NCI-H1436 treated with DMSO at 0.1 percent for 48 hours (cell line): ENCODE measurements at regions not wholly inside any gene's neighbourhood (a gene's known extent, or its start where the extent isn't known, plus 50 kb on each side); places are given as distances from the start of the nearest gene placed in this dataset.

ENCODE experiments used
- DNase-seq: peaks from one replicate; lab custom pipeline; 2025; lab: John Stamatoyannopoulos, UW

DNA sequence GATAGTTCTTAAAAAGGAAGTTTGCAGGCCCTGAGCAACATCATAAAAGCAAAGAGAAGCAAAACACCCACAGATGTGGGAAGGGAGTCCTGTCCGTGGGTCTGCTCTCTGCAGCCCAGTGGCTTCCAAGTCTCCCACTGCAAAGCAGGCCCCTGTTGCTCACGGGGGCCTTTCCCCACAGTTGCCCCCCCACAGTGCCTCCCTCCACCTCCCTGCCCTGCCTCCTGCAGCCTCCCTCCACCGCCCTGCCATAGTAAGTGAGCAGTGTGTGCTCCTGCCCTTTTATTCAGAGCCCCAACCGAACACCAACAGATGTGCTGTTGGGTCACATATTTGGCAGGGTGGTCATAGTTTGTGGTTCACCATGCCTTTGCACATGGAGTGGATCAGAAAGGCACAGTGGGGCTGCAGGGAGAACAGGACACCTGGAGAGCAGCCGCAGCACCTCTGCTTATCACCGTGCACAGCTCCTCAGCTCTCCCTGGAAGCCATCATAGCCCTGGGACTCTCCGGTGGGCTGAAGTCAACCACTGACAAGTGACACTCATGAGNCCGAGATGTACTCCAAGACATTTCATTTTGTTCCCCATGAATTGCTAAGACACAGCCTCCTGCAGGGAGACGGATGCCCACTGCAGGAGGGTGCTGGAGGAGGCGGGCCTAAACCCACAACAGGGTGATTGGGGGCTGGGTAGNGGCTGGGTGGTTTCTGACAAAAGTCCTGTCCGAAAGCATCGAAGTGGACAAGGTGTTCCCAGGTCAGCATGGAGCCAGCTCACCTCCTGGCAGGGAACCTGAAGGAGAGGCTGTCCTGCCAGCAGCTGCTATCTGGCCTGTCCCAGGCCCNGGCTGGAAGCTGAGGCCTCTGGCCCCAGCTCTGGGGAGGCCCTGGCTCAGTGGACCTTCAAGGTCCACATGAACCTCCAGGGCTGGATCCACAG lies 278.9 kb downstream of the GADD45G start:
- DNase-seq = no peak

DNA sequence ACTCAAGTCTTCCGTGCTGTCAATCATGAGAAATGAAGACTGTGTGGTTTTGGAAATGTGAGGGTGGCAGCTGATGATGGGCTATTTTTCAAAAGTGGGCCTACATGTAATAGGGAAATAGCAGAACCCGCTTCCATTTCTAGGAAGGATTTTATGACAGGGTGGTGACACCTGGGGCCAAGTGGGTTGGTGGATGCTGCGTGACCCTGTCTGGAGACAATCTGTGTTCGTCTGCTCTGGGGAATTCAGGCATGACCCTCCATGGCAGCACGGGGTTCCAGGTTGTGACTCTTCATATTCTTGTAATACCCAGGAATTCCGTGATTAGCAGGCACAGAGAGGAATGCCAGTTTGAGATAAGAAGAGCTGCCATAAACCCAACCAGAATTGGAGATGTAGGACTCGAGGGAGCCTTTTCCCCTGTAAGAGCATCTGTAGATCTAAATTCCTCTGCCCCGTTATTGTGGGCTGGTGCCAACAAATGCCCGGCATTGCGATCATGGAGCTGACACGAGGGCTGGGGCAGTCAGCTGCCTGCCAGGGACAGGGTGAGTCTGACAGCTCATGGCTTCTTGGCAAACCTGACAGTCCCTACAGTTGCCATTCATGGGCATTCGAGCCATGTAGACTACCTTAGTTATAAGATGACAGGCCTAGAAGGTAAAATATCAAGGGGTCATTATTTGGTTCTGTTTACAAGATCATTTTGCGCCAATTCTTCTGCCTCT lies 279.7 kb downstream of the GADD45G start:
- no peak for DNase-seq

DNA sequence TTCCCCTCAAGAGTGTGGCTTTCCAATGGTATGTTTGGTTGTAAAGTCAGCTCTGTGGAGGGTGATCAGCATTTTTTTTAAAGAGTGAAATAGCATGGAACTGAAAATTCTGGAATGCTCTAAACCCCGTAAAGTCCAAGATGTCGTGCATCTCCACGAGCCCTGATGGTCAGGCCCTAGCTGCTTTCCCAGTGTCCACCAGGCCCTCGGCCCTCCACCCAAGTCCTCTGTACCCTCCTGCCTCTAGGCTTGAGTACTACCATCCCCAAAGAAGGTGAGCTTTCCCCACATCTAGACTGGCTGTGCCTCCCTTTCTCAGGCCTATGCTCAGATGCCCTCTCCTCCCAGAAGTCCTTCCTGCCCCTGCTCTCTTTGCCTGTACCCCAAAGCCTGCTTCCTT lies 280.3 kb downstream of the GADD45G start:
- DNase-seq = no peak

DNA sequence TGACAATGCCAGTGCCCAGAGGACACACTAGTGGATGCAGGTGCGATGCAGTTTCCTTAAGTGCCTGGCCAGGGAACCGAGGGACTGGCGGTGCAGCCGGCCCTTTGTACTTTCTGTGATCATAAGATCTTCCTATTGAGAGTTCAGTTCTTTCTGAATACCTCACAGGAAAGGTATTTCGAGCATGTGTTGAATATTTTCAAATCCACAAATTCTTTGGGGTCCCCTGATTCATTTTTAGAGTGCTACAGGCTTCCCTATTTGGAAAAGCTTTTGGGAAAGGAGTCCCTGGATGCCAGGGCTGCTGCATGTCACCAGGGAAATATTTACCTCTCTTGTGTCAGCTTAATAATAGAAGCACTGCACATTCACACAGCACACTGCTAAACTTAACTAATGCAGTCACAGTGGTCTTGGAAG lies 281.5 kb downstream of the GADD45G start:
- DNase-seq = no peak

DNA sequence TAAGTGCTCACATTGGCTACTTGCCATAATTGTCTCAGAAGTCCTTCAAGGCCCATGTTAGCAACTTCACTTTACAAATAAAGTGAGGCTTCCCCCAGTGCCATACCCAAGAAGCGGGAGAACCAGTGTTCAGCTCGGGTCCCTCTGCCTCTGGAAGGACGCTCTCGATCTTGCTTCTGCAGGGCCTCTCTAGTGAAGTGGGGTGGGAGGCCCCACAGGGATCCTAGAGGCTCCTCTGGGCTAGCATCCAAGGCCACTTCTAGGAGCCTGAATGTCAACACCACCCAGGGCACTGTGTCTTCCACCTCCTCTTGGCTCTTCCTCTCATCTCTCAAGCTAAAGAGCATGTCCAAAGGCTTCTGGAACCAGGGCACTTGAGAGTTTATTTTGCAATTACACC lies 282.5 kb downstream of the GADD45G start:
- DNase-seq = no peak

DNA sequence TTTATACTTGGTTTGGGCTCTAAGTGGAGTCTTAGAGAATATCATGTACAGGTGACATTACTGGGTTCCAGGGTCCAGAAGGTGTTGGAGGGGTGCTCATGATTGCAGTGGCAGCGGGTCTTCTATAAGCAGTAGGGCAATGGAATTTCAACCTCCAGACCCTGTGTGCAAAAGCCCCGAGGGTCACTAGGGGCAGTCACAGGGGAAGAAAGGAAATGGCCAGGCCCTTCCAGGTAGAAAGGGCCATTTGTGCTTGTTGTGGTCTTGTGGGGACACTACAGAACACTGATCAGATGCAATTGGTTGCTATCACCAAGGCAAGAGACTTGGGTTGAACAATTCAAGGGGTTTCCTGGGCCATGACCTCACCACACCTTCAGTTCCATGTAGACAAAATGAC lies 283.4 kb downstream of the GADD45G start:
- no peak for DNase-seq

DNA sequence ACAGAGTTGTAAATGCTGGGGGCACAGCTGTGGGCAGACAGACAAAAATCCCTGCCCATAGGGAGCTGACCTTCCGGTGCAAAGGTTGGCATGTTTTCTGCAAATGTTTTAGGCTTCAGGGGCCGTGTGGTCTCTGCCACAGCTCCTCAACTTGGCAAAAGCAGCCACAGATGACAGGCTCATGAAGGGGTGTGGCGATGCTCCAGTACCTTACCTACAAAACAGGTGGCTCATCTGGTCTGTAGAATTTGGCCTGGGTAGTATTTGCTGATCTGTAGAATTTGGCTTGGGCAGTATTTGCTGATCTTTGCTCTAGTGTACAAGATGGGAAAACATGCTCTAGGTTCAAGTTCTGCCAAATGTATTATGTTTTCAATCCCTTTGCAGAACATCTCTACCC lies 283.9 kb downstream of the GADD45G start:
- DNase-seq = no peak

DNA sequence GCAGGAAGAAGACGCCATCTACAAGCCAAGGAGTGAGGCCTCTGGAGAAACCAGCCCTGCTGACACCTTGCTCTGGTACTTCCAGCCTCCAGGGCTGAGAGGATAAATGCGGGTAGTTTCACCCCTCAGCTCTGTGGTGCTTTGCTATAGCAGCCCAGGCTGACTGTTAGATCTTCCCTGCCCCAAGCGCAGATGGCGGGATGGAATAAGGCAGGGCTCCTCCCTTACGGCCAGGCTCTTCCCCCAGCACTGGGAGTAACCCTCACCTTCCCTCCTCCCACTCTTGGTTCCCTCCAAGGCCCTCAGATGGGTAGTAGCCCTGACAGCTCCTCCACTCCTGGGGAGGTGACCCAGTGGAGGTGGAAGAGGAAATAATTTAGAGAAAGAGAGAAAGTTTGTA lies 285.1 kb downstream of the GADD45G start:
- DNase-seq = no peak

DNA sequence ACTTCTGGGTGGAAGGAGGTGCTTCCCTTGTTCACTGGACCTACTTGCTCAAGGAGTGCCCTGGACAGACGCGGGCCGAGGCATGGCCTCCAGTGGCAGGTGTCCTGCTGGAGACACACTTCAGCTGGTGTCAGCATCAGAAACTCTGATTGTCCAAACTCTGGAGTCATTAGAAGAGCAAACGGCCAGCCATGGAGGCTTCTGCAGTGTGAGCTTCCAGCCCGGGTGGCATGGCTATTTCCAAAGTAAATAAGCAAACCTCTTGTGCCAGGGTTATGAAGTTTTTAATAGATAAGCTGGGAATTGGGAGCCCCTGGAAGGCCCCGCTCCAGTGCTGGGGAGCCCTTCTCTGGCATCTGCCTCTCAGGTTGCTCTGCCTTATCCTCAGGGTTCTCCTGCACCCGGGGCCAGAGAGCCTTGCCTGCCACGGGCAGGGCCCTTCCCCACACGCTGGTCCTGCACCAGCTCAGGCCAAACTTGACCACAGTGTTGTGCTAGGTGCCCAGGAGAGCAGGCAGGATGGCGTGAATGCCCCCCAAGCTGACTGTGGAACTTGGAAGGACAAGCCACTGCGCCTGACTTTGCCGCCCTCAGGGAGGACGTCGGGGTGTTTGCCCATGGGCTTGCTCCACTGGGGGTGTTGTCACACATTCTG lies 285.6 kb downstream of the GADD45G start:
- no peak for DNase-seq

DNA sequence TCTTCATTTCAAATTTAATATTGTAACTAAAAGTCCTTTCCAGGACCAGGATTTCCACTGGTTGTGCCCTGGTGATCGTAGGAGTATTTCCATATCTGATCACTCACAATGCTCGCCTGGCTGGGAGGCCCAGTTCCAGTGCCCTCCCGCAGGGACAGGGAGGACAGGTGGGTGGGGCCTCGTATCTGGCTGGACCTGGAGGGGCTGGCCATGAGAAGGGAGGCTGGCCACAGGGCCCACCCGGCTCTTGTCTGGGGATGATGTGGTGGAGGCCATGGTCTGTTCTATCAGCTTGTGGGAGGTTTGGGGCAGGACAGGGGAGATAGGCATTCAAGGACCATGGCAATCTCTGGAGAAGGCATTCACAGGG lies 286.4 kb downstream of the GADD45G start:
- DNase-seq = no peak

DNA sequence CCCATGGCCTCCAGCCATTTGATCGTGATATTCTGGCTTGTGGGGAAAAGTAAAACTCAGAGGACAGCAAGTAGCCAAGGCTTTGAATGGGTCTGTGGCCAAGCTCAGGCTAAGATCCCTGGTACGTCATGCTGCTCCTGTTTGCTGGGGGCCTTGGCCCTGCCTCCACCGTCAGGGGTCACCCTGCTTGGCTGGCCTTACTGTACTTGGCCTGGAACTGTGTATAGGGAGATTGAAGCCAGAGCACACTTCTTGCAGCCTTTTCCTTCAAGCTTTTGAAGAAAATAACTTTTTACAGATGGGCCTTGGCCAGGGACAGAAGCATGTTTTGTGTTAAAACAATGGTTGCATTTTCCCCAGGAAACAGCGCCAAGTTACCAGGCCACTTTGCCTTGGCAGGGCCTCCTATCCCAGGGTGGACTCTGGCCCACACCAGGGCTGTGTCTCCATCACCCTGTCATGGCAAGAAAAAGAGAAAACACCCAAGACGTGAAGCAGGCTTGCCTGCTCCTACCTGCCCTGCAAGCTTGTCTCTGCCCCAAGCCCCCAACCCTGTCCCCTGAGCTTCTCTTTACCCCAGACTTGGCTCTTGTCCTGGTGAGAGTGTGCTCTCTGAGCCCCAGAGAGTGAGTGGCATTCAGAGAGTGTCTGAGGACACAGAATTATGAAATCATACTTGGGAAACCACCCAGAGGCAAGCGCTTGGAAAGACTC lies 286.9 kb downstream of the GADD45G start:
- DNase-seq = no peak

DNA sequence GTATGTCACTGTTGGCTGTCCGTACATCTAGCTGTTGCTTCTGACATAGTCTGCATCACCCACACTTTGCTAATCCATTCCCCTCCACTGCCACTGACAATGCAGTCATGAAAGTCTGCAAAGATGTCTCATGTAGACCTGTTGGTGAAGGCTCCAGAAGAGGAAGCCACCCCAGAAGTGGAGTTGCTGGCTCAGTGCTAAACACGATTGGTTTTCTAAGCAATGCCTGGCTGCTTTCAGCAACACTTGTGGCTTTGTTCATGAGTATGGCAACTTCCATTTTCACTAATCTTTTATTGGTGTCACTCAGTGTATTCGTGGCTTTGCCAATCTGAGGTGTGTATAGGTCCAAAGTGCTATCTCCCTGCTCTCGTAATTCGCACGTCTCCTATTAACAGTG lies 288.1 kb downstream of the GADD45G start:
- no peak for DNase-seq

DNA sequence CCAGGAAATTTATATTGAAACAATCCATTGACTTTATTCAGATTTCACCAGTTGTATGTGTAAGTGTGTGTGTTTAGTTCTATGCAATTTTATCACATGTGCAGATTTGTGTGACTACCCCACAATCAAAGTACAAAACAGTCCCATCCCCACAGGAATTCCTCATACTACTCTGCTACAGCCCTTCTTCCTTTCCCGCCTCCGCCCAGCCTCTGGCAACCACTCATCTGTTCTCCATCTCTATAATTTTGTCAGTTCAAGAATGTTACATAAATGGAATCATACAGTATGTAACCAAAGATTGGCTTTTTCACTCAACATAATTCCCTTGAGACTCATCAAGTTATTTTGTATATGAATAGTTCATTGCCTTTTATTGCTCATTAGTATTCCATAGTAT lies 289.1 kb downstream of the GADD45G start:
- DNase-seq = no peak

DNA sequence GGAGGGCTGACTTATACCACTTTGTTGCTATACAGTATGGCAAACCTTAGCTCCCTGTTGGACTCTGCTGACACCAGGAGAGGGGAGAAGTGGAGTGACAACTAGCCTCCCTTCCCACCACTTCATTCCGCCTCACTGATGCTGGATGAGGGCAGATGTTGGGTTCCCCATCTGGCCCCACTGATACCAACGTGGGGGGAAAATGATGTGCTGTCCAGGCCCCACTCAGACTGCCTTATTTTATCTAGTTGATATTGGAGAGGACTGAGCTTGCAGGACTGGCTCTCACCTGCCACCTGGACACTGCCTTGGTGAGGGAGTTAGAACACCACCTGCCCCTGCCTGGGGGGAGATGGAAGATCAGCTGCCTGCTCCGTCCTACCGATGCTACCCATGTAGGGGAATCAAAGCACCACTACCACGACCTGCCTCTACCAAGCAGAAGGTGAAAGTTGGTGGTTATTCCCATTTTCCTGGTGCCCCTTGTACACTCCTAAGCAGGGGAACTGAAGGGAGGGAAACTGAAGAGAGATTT lies 292.1 kb downstream of the GADD45G start:
- DNase-seq = no peak

DNA sequence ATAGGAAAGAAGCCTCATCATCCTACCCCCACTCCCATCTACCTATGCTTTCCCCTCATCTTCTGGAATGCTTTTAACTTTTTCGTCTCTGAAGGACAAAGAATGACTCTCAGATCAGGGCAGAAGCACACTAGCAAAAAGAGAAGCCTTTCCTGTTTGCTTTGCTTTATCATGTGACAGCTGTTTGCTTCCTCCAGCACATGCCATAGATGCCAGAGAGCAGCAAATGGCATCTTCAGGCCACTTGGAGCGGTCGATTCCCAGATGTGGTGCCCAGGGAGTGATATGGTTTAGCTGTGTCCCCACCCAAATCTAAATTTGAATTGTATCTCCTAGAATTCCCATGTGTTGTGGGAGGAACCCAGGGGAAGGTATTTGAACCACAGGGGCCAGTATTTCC lies 294.8 kb downstream of the GADD45G start:
- no peak for DNase-seq

DNA sequence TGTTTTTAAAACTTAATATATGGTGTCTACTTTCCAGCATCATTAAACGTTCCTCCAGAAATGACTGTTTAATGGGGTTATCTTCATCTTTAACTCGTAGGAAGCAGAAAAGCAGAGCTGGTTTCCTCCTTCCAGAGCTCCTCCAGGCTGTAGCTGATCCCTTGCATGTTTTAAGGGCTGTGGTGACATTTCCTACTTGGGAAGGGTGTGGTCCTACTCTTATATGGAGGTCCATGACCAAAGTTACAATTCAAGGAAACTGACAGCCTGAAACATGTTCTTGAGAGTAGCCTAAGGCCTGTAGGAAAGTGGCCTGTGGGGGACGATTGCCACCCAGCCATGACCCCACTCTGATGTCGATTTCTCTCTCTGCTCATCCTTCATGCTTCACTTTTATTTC lies 297.1 kb downstream of the GADD45G start:
- DNase-seq = no peak

DNA sequence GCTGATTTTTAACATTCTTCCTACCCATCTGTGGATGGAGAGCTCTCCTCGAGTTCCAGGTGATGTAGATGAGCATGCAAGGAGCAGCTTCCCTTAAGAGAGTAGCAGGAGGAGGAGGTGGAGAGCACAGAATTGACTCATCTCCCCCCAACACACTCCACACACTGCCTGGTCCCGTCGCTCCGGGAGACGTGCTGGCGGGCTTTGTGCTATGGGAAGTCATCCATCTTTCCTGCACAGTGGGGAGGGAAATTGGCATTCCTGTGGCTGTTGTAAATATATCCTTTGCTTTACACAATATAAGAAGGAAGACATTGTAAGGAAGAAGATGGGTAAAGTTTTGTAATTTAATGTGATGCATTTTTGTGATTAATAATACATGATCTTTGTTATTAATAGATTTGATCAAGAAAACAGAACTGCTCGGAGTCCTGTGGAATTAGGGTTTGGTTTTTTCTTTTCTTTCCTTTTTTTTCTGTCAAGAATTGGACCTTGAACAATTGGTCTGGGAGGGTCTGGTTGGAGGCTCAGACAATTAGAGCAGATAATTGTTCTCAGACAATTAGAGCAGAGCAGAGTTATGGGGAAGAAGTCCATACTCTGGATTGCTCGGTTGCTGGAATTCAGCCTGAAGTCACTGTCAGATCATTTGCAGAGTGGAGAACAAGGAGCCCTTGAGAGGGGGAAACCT lies 297.8 kb downstream of the GADD45G start:
- no peak for DNase-seq

DNA sequence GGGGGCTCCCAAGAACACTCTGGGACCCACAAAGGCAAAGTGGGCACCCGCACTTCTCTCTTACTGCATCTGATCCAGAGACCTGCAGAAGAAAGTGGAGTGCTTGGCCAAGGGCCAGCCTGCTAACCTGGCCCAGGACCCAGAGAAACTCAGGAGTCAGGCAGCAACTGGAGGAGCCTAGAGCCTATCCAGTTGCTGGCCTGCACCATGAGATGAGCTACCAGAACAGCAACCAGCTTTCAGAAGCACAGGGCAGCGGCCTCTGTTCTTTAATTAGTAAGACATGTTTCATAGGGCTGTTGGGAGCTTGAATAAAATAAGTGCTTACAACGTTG lies 298.3 kb downstream of the GADD45G start:
- no peak for DNase-seq

DNA sequence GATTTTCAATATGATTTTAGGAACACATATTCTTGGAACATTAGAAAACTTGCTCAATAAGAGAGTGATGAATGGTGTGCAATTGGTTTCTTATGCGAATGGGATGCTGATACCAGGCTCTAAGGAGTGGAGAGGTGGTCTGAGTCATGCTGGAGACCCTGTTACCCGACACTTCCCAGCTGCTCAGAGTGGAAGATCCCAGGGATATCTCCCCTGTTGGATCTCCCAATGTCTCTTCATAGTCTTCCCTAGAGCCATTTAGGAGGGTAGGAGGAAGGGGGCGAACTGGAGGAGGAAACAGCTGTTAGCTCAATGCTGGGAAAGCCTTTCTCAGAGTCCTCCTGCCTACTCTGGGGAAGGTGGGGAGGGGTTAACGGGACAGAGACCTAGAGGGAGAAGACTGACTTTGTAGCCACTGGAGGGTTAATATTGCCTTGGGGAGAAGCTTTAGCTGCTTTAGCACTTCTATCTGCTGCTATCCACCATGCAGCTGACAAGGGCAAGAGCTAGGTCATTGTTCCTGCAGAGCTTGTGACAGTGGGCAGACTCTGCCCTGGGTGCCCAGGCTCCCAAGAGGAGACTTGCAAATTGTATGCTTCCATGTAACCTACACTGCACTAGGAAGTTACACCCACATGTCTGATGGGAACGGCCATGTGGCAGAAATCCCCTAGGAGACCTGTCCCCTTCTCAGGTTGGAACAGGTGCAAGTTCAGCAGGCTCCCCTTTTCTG lies 301.0 kb downstream of the GADD45G start:
- DNase-seq = no peak

DNA sequence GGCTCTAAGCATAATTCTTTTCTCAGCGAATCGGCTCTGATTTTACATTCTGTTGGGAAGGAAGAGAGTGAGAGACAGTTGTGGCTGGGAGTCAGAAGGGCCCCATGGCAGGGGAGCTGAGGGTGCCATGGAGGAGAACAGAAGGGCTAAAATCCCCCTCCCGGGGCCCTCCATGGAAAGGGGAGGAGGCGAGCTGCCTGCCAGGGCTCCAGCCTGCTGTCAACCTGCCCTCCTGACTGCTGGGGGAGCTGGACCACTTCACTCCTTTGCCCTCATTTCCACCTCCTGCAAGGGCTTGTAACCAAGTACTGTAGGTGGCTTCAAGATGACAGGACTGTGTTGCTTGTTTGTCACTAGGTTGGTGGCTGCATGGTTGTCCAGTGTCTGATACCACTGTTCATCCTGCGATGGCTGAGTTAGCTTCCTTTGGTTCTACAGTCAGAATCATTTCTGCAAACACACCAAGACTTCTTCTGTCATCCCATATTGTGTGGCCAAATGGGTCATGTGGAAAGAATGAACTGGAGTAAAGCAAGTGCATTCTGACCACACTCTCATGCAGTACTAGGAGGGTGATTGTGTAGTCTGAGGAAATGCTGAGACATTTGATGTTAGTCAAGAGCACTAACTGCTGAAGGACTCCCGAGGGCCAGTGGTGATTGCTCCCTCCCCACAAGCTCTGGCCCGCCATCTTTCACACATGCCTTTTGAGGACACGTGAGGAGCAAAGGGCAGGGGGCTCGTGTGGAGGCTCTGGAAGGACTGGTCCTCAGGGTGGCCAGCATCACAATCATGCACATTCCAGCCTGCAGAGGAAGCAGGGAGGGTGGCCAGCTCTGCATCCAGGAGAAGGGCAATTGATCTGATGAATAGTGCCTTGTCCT lies 307.2 kb downstream of the GADD45G start:
- DNase-seq = no peak
